Tibial nerve (tissue), 4 donors: ENCODE measurements at regions not wholly inside any gene's neighbourhood (a gene's known extent, or its start where the extent isn't known, plus 50 kb on each side); places are given as distances from the start of the nearest gene placed in this dataset.

Experiments
- DNase-seq, 2 donors: peaks; one replicate each; pipeline ENCODE4 v3.0.0-alpha.2; 2019; ENCODE audit warnings: low spot score in 2 of 2
- H3K27ac ChIP-seq, 4 donors: fragments of 200-600 bp; sonication (generic) in 3 of 4; one replicate each; pipeline ENCODE4 v1.5.1; 2017 to 2019; ENCODE audit warnings: mild to moderate bottlenecking in 1 of 4
- H3K27me3 ChIP-seq, 2 donors: fragments of 200-600 bp; sonication (generic) in 1 of 2; one replicate each; pipeline versions ENCODE4 v1.5.1 to v1.6.0; 2017 to 2019
- H3K36me3 ChIP-seq, 3 donors: fragments of 200-600 bp; sonication (generic); one replicate each; pipeline ENCODE4 v1.5.1; 2018 to 2019
- H3K4me1 ChIP-seq, 4 donors: fragments of 200-600 bp; sonication (generic) in 3 of 4; one replicate each; pipeline ENCODE4 v1.5.1; 2017 to 2019
- H3K4me3 ChIP-seq, 4 donors: fragments of 200-600 bp; sonication (generic) in 3 of 4; one replicate each; pipeline ENCODE4 v1.5.1; 2017 to 2019; ENCODE audit warnings: mild to moderate bottlenecking in 1 of 4, moderate library complexity in 1 of 4
- H3K9me3 ChIP-seq, 4 donors: fragments of 200-600 bp; sonication (generic) in 3 of 4; one replicate each; pipeline ENCODE4 v1.5.1; 2017 to 2019
- EP300 ChIP-seq, 2 donors: sonication (generic); formaldehyde crosslinking; IDR thresholded peaks; one replicate each; pipeline ENCODE4 v1.6.1; 2017; ENCODE audit warnings: antibody characterized with exemption in 2 of 2, mild to moderate bottlenecking in 1 of 2
- POLR2A ChIP-seq, 2 donors: fragments of 450-650 bp; IDR thresholded peaks; one replicate each; pipeline ENCODE4 v1.6.1; 2017; ENCODE audit warnings: antibody characterized with exemption in 2 of 2, mild to moderate bottlenecking in 2 of 2, moderate library complexity in 2 of 2
- WGBS, 2 donors: methylation state at CpG; one replicate each; pipeline ENCODE4 v1.1.5; 2018; 5-methylcytosine and 5-hydroxymethylcytosine counted together
- TF ChIP-seq, protein P1 (sequence below), 5 experiments: fragments of 200-600 bp in 3 of 5; fragments of 450-650 bp in 2 of 5; sonication (generic) in 3 of 5; IDR thresholded peaks; one replicate each; pipeline ENCODE4 v1.5.1; 2016 to 2019; ENCODE audit warnings: antibody characterized with exemption in 5 of 5, mild to moderate bottlenecking in 3 of 5, moderate library complexity in 2 of 5

DNA sequence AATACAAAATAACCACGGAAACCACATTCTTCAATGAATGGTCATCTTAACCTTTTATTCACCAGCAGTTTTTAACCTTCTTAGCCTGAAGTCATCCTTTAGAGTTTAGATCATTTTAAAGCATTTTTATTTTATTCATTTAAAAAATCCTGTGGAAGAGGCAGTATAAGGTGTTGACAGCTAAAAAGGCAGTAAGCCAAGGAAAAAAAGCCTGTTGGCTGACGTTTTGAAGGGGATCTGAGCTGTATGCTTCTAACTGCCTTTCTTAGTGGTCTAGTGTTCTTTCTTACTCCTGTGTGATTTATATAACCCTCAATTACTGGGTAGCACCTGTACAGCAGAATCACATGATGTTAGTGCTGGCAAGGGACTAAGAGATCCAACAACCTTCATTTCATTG, 438.3 kb upstream of the SEL1L start:
- no peak for TF ChIP-seq EP300 (IDR thresholded peaks at IDR 0.05)
- TF ChIP-seq, protein P1, sequence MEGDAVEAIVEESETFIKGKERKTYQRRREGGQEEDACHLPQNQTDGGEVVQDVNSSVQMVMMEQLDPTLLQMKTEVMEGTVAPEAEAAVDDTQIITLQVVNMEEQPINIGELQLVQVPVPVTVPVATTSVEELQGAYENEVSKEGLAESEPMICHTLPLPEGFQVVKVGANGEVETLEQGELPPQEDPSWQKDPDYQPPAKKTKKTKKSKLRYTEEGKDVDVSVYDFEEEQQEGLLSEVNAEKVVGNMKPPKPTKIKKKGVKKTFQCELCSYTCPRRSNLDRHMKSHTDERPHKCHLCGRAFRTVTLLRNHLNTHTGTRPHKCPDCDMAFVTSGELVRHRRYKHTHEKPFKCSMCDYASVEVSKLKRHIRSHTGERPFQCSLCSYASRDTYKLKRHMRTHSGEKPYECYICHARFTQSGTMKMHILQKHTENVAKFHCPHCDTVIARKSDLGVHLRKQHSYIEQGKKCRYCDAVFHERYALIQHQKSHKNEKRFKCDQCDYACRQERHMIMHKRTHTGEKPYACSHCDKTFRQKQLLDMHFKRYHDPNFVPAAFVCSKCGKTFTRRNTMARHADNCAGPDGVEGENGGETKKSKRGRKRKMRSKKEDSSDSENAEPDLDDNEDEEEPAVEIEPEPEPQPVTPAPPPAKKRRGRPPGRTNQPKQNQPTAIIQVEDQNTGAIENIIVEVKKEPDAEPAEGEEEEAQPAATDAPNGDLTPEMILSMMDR (IDR thresholded peaks at IDR 0.05), result no peak
- no peak for TF ChIP-seq POLR2A (IDR thresholded peaks at IDR 0.05)
- 15 to 26% methylated on average over 2 of the region's 2 CpGs for WGBS, 2 donors
- Histone ChIP-seq H3K27ac (no peak overlapping the region), H3K27me3 (no peaks in the 10 kb centered on the region), H3K9me3 (peaks cover 0 to 35% (median 2%) of the 10 kb centered on the region in 4 donors), H3K4me1 (no peaks in the 10 kb centered on the region), H3K4me3 (no peak overlapping the region), H3K36me3 (no peaks in the 10 kb centered on the region)
- no peak for DNase-seq

GRCh38 chr14:81972601-81973000, 438.9 kb upstream of the SEL1L start:
- H3K27ac ChIP-seq, result no peak overlapping the region
- WGBS, 2 donors, result 82 to 88% methylated on average over 2 of the region's 2 CpGs
- H3K4me3 ChIP-seq, result no peak overlapping the region
- no peaks in the 10 kb centered on the region for H3K36me3 ChIP-seq
- DNase-seq, result no peak
- H3K9me3 ChIP-seq, result peaks cover 0 to 28% (median 2%) of the 10 kb centered on the region in 4 donors
- no peaks in the 10 kb centered on the region for H3K27me3 ChIP-seq
- H3K4me1 ChIP-seq, result no peaks in the 10 kb centered on the region
- TF ChIP-seq, protein P1 (IDR thresholded peaks at IDR 0.05), result no peak
- TF ChIP-seq POLR2A (IDR thresholded peaks at IDR 0.05) (no peak), EP300 (IDR thresholded peaks at IDR 0.05) (no peak)

- peaks cover 0 to 8% (median 0%) of the 10 kb centered on the region in 4 donors for H3K9me3 ChIP-seq
- H3K27ac ChIP-seq, result no peak overlapping the region
- no peaks in the 10 kb centered on the region for H3K4me1 ChIP-seq
- WGBS, 2 donors, result 48 to 51% methylated on average over 2 of the region's 2 CpGs
- no peak overlapping the region for H3K4me3 ChIP-seq
- no peaks in the 10 kb centered on the region for H3K27me3 ChIP-seq
- DNase-seq, result no peak
- TF ChIP-seq, protein P1 (IDR thresholded peaks at IDR 0.05), result no peak
- no peak for TF ChIP-seq POLR2A (IDR thresholded peaks at IDR 0.05)
- no peak for TF ChIP-seq EP300 (IDR thresholded peaks at IDR 0.05)
- H3K36me3 ChIP-seq, result no peaks in the 10 kb centered on the region
Measured at GRCh38 chr14:81974543-81974942, 440.9 kb upstream of the SEL1L start.

GRCh38 chr14:81980601-81981306, 447.1 kb upstream of the SEL1L start:
- Histone ChIP-seq H3K36me3 (no peaks in the 10 kb centered on the region), H3K4me1 (no peaks in the 10 kb centered on the region), H3K4me3 (no peak overlapping the region), H3K27me3 (no peaks in the 10 kb centered on the region), H3K9me3 (no peaks in the 10 kb centered on the region), H3K27ac (no peak overlapping the region)
- 83 to 89% methylated on average over 4 of the region's 4 CpGs for WGBS, 2 donors
- TF ChIP-seq EP300 (IDR thresholded peaks at IDR 0.05) (no peak), POLR2A (IDR thresholded peaks at IDR 0.05) (no peak)
- TF ChIP-seq, protein P1 (IDR thresholded peaks at IDR 0.05), result no peak
- no peak for DNase-seq

- Histone ChIP-seq H3K36me3 (no peaks in the 10 kb centered on the region), H3K27ac (no peak overlapping the region), H3K9me3 (no peaks in the 10 kb centered on the region), H3K4me3 (no peak overlapping the region), H3K27me3 (no peaks in the 10 kb centered on the region), H3K4me1 (no peaks in the 10 kb centered on the region)
- no peak for TF ChIP-seq EP300 (IDR thresholded peaks at IDR 0.05)
- TF ChIP-seq POLR2A (IDR thresholded peaks at IDR 0.05), result no peak
- TF ChIP-seq, protein P1 (IDR thresholded peaks at IDR 0.05), result no peak
- DNase-seq, result no peak
- 47 to 48% methylated on average over 5 of the region's 5 CpGs for WGBS, 2 donors
Measured at GRCh38 chr14:81981307-81981675, 447.6 kb upstream of the SEL1L start.
